Adrenal gland (tissue), 9 donors: ENCODE measurements at regions not wholly inside any gene's neighbourhood (a gene's known extent, or its start where the extent isn't known, plus 50 kb on each side); places are given as distances from the start of the nearest gene placed in this dataset.

Experiments used
- DNase-seq, 7 donors: peaks; one replicate each; pipeline ENCODE4 v3.0.0-alpha.2; 2019 to 2020
- H3K27ac ChIP-seq, 5 donors: fragments of 200-600 bp; sonication (generic) in 4 of 5; 1 replicate in 3 of 5; 2 replicates in 2 of 5; pipeline versions ENCODE4 v1.5.1 to v1.8.0; 2016 to 2020; ENCODE audit warnings: mild to moderate bottlenecking in 1 of 5
- H3K27me3 ChIP-seq: fragments of 200-600 bp; 2 replicates; pipeline ENCODE4 v1.8.0; 2021
- H3K36me3 ChIP-seq, 2 donors: fragments of 200-600 bp; replicated peaks in 1 of 2; 1 replicate in 1 of 2; 2 replicates in 1 of 2; pipeline versions ENCODE4 v1.5.1 to v1.8.0; 2018 to 2022
- H3K4me1 ChIP-seq, 2 donors: fragments of 200-600 bp; replicated peaks in 1 of 2; 1 replicate in 1 of 2; 2 replicates in 1 of 2; pipeline versions ENCODE4 v1.5.1 to v1.8.0; 2018 to 2021
- H3K4me3 ChIP-seq, 4 donors: fragments of 200-600 bp; sonication (generic) in 3 of 4; one replicate each; pipeline ENCODE4 v1.5.1; 2016 to 2018
- H3K9me3 ChIP-seq, 3 donors: fragments of 200-600 bp; sonication (generic) in 1 of 3; replicated peaks in 1 of 3; 1 replicate in 2 of 3; 2 replicates in 1 of 3; pipeline versions ENCODE4 v1.5.1 to v1.8.0; 2016 to 2021
- CTCF ChIP-seq, 6 experiments: fragments of 450-650 bp in 4 of 6; fragments of 200-600 bp in 2 of 6; sonication (generic) in 1 of 6; IDR thresholded peaks; 1 replicate in 5 of 6; 2 replicates in 1 of 6; pipeline versions ENCODE4 v1.5.1 to v1.8.0; 2016 to 2021; ENCODE audit warnings: antibody characterized with exemption in 6 of 6, mild to moderate bottlenecking in 2 of 6, moderate library complexity in 1 of 6
- POLR2A ChIP-seq, 2 donors: fragments of 450-650 bp; IDR thresholded peaks; one replicate each; pipeline ENCODE4 v1.6.1; 2017; ENCODE audit warnings: antibody characterized with exemption in 2 of 2, mild to moderate bottlenecking in 2 of 2, moderate library complexity in 1 of 2
- WGBS, 4 donors: extraction: QIAGEN DNeasy Blood & Tissue Kit in 2 of 4; methylation state at CpG; one replicate each; pipeline versions ENCODE4 v1.1.5 to v1.1.7; 2013 to 2017; 5-methylcytosine and 5-hydroxymethylcytosine counted together
- intact Hi-C, 2 donors: fragments of 100-400 bp; cut with DNase I; formaldehyde crosslinking; loops; one replicate each; pipeline versions ENCODE4 v1.14.1 to v1.15.0; 2022 to 2023
- donor health status: healthy with polysubstance abuse.
- donor health status: Bipolar disorder and iron deficiency.
- donor health status: DM: yes; HTN: yes; CAD: no.
- donor health status: DM: no; HTN: no; CAD: no.
- donor health status: DM: no; HTN: no; CAD: no.

GRCh38 chr18:73990258-73990657 is 157.4 kb downstream of the FBXO15 start:
- WGBS, 4 donors, result 76 to 89% (median 82%) methylated on average over 6 of the region's 6 CpGs
- no peaks in the 10 kb centered on the region for H3K27me3 ChIP-seq
- no peaks in the 10 kb centered on the region for H3K36me3 ChIP-seq
- no peak for TF ChIP-seq POLR2A (IDR thresholded peaks at IDR 0.05)
- TF ChIP-seq CTCF (IDR thresholded peaks at IDR 0.05), result no peak
- H3K27ac ChIP-seq, result no peak overlapping the region
- H3K4me1 ChIP-seq, result no peaks in the 10 kb centered on the region
- intact Hi-C loops, result no loop called here
- no peaks in the 10 kb centered on the region for H3K9me3 ChIP-seq
- no peak overlapping the region for H3K4me3 ChIP-seq
- DNase-seq, result no peak

GRCh38 chr18:73987247-73987980 is 160.2 kb downstream of the FBXO15 start:
- no peak overlapping the region for H3K27ac ChIP-seq
- H3K27me3 ChIP-seq, result no peaks in the 10 kb centered on the region
- no peaks in the 10 kb centered on the region for H3K9me3 ChIP-seq
- TF ChIP-seq POLR2A (IDR thresholded peaks at IDR 0.05) (no peak), CTCF (IDR thresholded peaks at IDR 0.05) (no peak)
- H3K36me3 ChIP-seq, result no peaks in the 10 kb centered on the region
- 84 to 96% (median 94%) methylated on average over 2 of the region's 2 CpGs for WGBS, 4 donors
- no peaks in the 10 kb centered on the region for H3K4me1 ChIP-seq
- no peak overlapping the region for H3K4me3 ChIP-seq
- DNase-seq, result no peak
- intact Hi-C loops, result no loop called here

GRCh38 chr18:73986711-73987110 is 160.9 kb downstream of the FBXO15 start:
- Histone ChIP-seq H3K4me1 (no peaks in the 10 kb centered on the region), H3K27me3 (no peaks in the 10 kb centered on the region), H3K9me3 (no peaks in the 10 kb centered on the region), H3K4me3 (no peak overlapping the region), H3K36me3 (no peaks in the 10 kb centered on the region), H3K27ac (no peak overlapping the region)
- no peak for TF ChIP-seq POLR2A (IDR thresholded peaks at IDR 0.05)
- TF ChIP-seq CTCF (IDR thresholded peaks at IDR 0.05), result no peak
- intact Hi-C loops, result no loop called here
- no peak for DNase-seq
- 45 to 60% (median 55%) methylated on average over 3 of the region's 3 CpGs for WGBS, 4 donors

- Histone ChIP-seq H3K36me3 (no peaks in the 10 kb centered on the region), H3K27ac (no peak overlapping the region), H3K4me1 (no peaks in the 10 kb centered on the region), H3K27me3 (no peaks in the 10 kb centered on the region), H3K9me3 (no peaks in the 10 kb centered on the region), H3K4me3 (no peak overlapping the region)
- 40 to 68% (median 56%) methylated on average over 2 of the region's 2 CpGs for WGBS, 4 donors
- DNase-seq, result no peak
- intact Hi-C loops, result no loop called here
- TF ChIP-seq POLR2A (IDR thresholded peaks at IDR 0.05) (no peak), CTCF (IDR thresholded peaks at IDR 0.05) (no peak)
Observed at GRCh38 chr18:73985855-73986625, 161.6 kb downstream of the FBXO15 start.
